H9 (cell line): ENCODE measurements at regions not wholly inside any gene's neighbourhood (a gene's known extent, or its start where the extent isn't known, plus 50 kb on each side); places are given as distances from the start of the nearest gene placed in this dataset.

Experiments
- DNase-seq: peaks from one replicate; pipeline ENCODE4 v3.0.0-alpha.2; 2017
- H2AFZ ChIP-seq: one replicate; pipeline ENCODE4 v1.6.1; 2013; ENCODE audit warnings: mild to moderate bottlenecking, low read length, control low read depth, moderate library complexity
- H2AK5ac ChIP-seq: 2 replicates; pipeline ENCODE4 v1.6.1; 2013; ENCODE audit warnings: low read length, control low read depth, mixed read lengths; ENCODE audit not compliant: insufficient read length
- H2BK120ac ChIP-seq: one replicate; pipeline ENCODE4 v1.6.1; 2013; ENCODE audit warnings: low read depth, mild to moderate bottlenecking, low read length, control low read depth, inconsistent platforms; ENCODE audit not compliant: poor library complexity, severe bottlenecking
- H2BK12ac ChIP-seq: 2 replicates; pipeline ENCODE4 v1.6.1; 2013; ENCODE audit warnings: low read length, control low read depth, mixed read lengths, low read depth; ENCODE audit not compliant: insufficient read length
- H2BK15ac ChIP-seq: 2 replicates; pipeline ENCODE4 v1.6.1; 2013; ENCODE audit warnings: low read depth, low read length, control low read depth
- H2BK20ac ChIP-seq: one replicate; pipeline ENCODE4 v1.6.1; 2013; ENCODE audit warnings: low read depth, mild to moderate bottlenecking, low read length, control low read depth, inconsistent platforms; ENCODE audit not compliant: poor library complexity, severe bottlenecking
- H2BK5ac ChIP-seq: 2 replicates; pipeline ENCODE4 v1.6.1; 2013; ENCODE audit warnings: low read length, control low read depth, mixed read lengths; ENCODE audit not compliant: insufficient read length
- H3K14ac ChIP-seq: 2 replicates; pipeline ENCODE4 v1.6.1; 2013; ENCODE audit warnings: low read length, control low read depth; ENCODE audit not compliant: insufficient read depth
- H3K18ac ChIP-seq: 2 replicates; pipeline ENCODE4 v1.6.1; 2013; ENCODE audit warnings: low read depth, mild to moderate bottlenecking, mixed read lengths, low read length, control low read depth; ENCODE audit not compliant: insufficient read length
- H3K23ac ChIP-seq: 2 replicates; pipeline ENCODE4 v1.6.1; 2013; ENCODE audit warnings: low read length, control low read depth, mixed read lengths, low read depth; ENCODE audit not compliant: insufficient read length
- H3K23me2 ChIP-seq: 2 replicates; pipeline ENCODE4 v1.6.1; 2013; ENCODE audit warnings: low read depth, mild to moderate bottlenecking, mixed read lengths, low read length, control low read depth; ENCODE audit not compliant: insufficient read length, poor library complexity, severe bottlenecking
- H3K27ac ChIP-seq: 2 replicates; pipeline ENCODE4 v1.5.1; 2013; ENCODE audit warnings: low read length, control low read depth, mixed read lengths, low read depth; ENCODE audit not compliant: insufficient read length
- H3K27me3 ChIP-seq: 2 replicates; pipeline ENCODE4 v1.6.1; 2013; ENCODE audit warnings: low read length, control low read depth, inconsistent platforms; ENCODE audit not compliant: insufficient read depth
- H3K4ac ChIP-seq: 2 replicates; pipeline ENCODE4 v1.6.1; 2013; ENCODE audit warnings: low read depth, mild to moderate bottlenecking, control low read depth, inconsistent platforms, low read length, moderate library complexity
- H3K4me1 ChIP-seq: 2 replicates; pipeline ENCODE4 v1.6.1; 2013; ENCODE audit warnings: low read length, control low read depth, inconsistent platforms; ENCODE audit not compliant: insufficient read depth
- H3K4me2 ChIP-seq: 2 replicates; pipeline ENCODE4 v1.6.1; 2013; ENCODE audit warnings: low read length, control low read depth, mixed read lengths; ENCODE audit not compliant: insufficient read length, insufficient read depth
- H3K56ac ChIP-seq: 2 replicates; pipeline ENCODE4 v1.6.1; 2013; ENCODE audit warnings: low read depth, mild to moderate bottlenecking, mixed read lengths, low read length, control low read depth; ENCODE audit not compliant: insufficient read length
- H3K79me1 ChIP-seq: 2 replicates; pipeline ENCODE4 v1.6.1; 2013; ENCODE audit warnings: low read depth, mild to moderate bottlenecking, moderate library complexity, low read length, control low read depth, inconsistent platforms; ENCODE audit not compliant: insufficient read depth, poor library complexity, severe bottlenecking
- H3K79me2 ChIP-seq: 2 replicates; pipeline ENCODE4 v1.6.1; 2013; ENCODE audit warnings: low read length, control low read depth, inconsistent platforms; ENCODE audit not compliant: insufficient read depth
- H3K9ac ChIP-seq: 2 replicates; pipeline ENCODE4 v1.6.1; 2013; ENCODE audit warnings: low read length, control low read depth, mixed read lengths; ENCODE audit not compliant: insufficient read length; ENCODE audit errors: extremely low read depth
- H3K9me3 ChIP-seq: one replicate; pipeline ENCODE4 v1.6.1; 2013; ENCODE audit warnings: low read depth, low read length, inconsistent platforms; ENCODE audit not compliant: control insufficient read depth
- H3T11ph ChIP-seq: one replicate; pipeline ENCODE4 v1.6.1; 2013; ENCODE audit warnings: mild to moderate bottlenecking, low read length, control low read depth, inconsistent platforms
- H4K20me1 ChIP-seq: one replicate; pipeline ENCODE4 v1.6.1; 2013; ENCODE audit not compliant: control insufficient read depth, insufficient read length, insufficient read depth
- H4K5ac ChIP-seq: 2 replicates; pipeline ENCODE4 v1.6.1; 2013; ENCODE audit warnings: low read depth, mild to moderate bottlenecking, mixed read lengths, low read length, control low read depth; ENCODE audit not compliant: insufficient read length
- H4K8ac ChIP-seq: replicated peaks from 2 replicates; pipeline ENCODE4 v1.6.1; 2013; ENCODE audit warnings: low read length, control low read depth, mixed read lengths, low read depth; ENCODE audit not compliant: insufficient read length
- H4K91ac ChIP-seq: 2 replicates; pipeline ENCODE4 v1.6.1; 2013; ENCODE audit warnings: low read depth, mild to moderate bottlenecking, moderate library complexity, mixed read lengths, low read length, control low read depth; ENCODE audit not compliant: insufficient read length
- H3K27ac Mint-ChIP-seq, 3 experiments: 2 replicates in 2 of 3; 3 replicates in 1 of 3; pipeline ENCODE4 v1.8.0; 2020 to 2021; ENCODE audit warnings: mixed read lengths in 3 of 3, mild to moderate bottlenecking in 1 of 3, moderate library complexity in 1 of 3
- H3K27me3 Mint-ChIP-seq: 2 replicates; pipeline ENCODE4 v1.8.0; 2021; ENCODE audit warnings: low read depth, mild to moderate bottlenecking, moderate library complexity, mixed read lengths
- H3K36me3 Mint-ChIP-seq, 3 experiments: 2 replicates in 2 of 3; 3 replicates in 1 of 3; pipeline ENCODE4 v1.8.0; 2020 to 2021; ENCODE audit warnings: low read depth in 3 of 3, mixed read lengths in 3 of 3; ENCODE audit not compliant: insufficient read depth in 1 of 3
- H3K4me1 Mint-ChIP-seq, 2 experiments: 2 replicates each; pipeline ENCODE4 v1.8.0; 2020; ENCODE audit warnings: mixed read lengths in 2 of 2
- H3K4me3 Mint-ChIP-seq, 2 experiments: 2 replicates in 1 of 2; 3 replicates in 1 of 2; pipeline ENCODE4 v1.8.0; 2020 to 2021; ENCODE audit warnings: mild to moderate bottlenecking in 2 of 2, mixed read lengths in 2 of 2, moderate library complexity in 1 of 2
- H3K9me3 Mint-ChIP-seq, 2 experiments: 2 replicates in 1 of 2; 3 replicates in 1 of 2; pipeline ENCODE4 v1.8.0; 2020; ENCODE audit warnings: mild to moderate bottlenecking in 2 of 2, mixed read lengths in 2 of 2, moderate library complexity in 1 of 2
- CTCF ChIP-seq: fragments of 200-600 bp; sonication (generic); conservative IDR thresholded peaks from 3 replicates; pipeline ENCODE4 v1.8.0; 2021; ENCODE audit warnings: antibody characterized with exemption, mild to moderate bottlenecking
- WGBS: extraction: QIAGEN DNeasy Blood & Tissue Kit; methylation state at CpG from one replicate; pipeline ENCODE4 v1.1.7; 2013; ENCODE audit warnings: missing lambda C conversion rate, low lambda C conversion rate, mixed read lengths; ENCODE audit not compliant: insufficient read length; ENCODE audit errors: extremely low coverage; 5-methylcytosine and 5-hydroxymethylcytosine counted together

- Histone ChIP-seq H3K4me1 (no peaks in the 10 kb centered on the region), H3K23me2 (no peaks in the 10 kb centered on the region), H3K56ac (no peak overlapping the region), H4K8ac (no peak overlapping the region), H3T11ph (no peak overlapping the region), H2AFZ (no peak overlapping the region), H3K9ac (no peak overlapping the region), H2AK5ac (no peak overlapping the region), H3K14ac (no peak overlapping the region), H4K91ac (no peak overlapping the region), H2BK12ac (no peak overlapping the region), H3K27ac (no peak overlapping the region), H3K4ac (no peak overlapping the region), H4K20me1 (no peaks in the 10 kb centered on the region), H2BK15ac (no peak overlapping the region), H3K4me2 (no peak overlapping the region), H3K79me1 (no peaks in the 10 kb centered on the region), H3K9me3 (no peaks in the 10 kb centered on the region), H3K79me2 (no peaks in the 10 kb centered on the region), H4K5ac (no peak overlapping the region), H3K27me3 (no peaks in the 10 kb centered on the region), H3K23ac (no peak overlapping the region), H2BK5ac (no peak overlapping the region), H2BK120ac (no peak overlapping the region), H3K18ac (no peak overlapping the region), H2BK20ac (no peak overlapping the region)
- no peaks in the 10 kb centered on the region for H3K36me3 Mint-ChIP-seq
- H3K9me3 Mint-ChIP-seq, result no peaks in the 10 kb centered on the region
- WGBS, result no CpG with 5 or more reads among the region's 2 CpGs
- H3K27me3 Mint-ChIP-seq, result no peaks in the 10 kb centered on the region
- DNase-seq, result no peak
- H3K4me3 Mint-ChIP-seq, result no peak overlapping the region
- H3K4me1 Mint-ChIP-seq, result peaks cover 0 to 5% of the 10 kb centered on the region in 2 experiments; a peak in 1 of 4 replicates
- H3K27ac Mint-ChIP-seq, result no peak overlapping the region
- no peak for TF ChIP-seq CTCF
Observed at GRCh38 chr3:102032491-102033383, 183.4 kb downstream of the NFKBIZ start.
